ENCODE measurements at regions not wholly inside any gene's neighbourhood (a gene's known extent, or its start where the extent isn't known, plus 50 kb on each side); places are given as distances from the start of the nearest gene placed in this dataset.

DNA sequence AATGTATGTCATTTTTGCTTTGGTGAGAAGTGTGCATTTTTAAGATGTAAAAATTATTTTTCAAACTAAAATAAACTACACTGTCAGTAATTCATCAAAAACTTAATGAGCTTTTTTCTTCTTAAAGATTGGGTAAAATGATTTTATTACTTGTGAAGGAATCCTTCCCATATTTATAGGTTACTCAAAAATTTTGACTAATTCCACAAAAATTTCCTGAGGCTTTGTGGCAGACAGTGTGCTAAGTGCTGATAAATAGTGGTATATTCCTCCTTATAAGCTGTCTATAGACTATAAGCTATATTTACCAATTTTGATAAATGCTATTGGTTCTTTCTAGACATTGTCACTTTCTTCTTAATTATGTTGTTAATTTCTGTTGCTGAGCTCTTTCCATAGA, 284.5 kb upstream of the SEMA6D start:
- DNase-seq: no peak

DNA sequence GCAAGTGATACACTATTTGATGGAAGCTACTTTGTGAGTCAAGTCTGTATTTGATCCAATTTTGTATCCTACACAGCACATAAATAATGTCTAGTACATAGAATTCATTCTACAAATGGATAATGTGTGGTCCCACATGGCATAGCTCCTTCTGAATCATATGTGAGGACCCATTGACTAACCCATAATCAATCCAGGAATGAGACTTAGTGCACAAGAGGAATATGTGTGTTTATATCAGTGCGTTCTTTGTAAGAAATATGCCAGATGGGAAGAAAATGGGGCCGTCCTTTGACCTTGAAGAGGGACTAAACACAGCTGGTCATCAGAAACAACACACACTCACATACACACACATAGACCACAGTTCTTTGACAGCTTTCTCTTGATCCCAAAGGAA, 282.7 kb upstream of the SEMA6D start:
- DNase-seq: no peak

DNA sequence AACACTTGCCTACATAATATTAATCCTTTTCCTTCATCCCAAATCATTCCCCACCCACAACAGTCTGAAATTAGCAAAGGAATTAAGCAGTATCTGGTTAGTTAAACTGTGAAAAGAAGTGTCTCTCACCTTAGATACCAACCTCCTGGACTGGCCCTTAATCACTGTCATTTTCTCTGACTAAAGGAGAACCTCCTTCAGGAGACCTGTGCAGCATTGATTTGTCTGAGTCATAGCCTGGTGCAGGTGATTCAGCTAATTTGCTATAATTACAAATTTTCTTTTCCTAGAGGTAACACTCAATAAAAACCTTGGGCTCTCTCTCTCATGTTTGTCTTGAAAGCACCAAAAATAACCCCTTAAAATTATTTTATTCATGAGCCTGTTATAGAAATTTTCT, 279.8 kb upstream of the SEMA6D start:
- no peak for DNase-seq

DNA sequence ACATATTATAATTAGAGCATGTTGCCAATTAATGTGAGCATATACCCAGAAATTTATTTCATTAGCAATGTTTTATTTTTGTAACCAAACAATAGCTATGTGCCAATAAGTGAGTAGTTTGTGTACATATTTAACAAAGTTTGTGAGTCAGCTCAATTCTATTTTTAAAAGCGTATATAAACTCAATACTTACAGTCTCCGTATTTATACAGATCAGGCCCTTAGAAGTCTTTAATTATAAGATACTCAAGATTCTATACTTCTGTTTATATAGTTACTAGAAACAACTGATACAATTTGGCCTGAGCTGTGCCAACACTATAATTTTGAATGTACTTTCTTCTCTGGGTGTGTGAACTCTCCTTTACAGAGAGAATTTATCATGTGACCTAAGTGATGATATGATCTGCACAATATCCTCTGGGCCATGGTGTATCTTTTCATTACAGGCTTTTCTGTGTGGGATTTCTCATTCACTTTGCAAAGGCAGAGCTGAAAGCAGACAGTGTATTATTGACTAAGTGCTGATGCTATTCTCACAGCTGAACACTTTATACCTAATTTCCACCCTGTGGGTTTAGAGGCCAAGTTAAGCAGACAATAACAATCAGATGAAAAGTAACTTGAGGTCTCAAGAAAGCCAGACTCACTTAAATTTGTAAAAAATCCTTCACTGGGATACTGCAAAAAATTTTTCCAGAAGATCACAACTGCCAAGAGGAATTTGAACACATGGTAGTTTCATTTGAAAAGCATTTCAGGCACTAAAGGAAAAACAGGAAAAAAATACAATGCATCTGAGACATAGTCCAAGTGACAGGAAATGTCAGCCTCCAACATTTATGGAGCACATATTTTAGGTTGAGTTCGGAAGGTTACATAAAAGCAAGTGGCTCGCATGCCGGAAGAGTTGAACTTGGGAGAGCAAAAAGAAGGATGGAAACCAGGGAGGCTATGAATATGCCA, 277.9 kb upstream of the SEMA6D start:
- DNase-seq: no peak

DNA sequence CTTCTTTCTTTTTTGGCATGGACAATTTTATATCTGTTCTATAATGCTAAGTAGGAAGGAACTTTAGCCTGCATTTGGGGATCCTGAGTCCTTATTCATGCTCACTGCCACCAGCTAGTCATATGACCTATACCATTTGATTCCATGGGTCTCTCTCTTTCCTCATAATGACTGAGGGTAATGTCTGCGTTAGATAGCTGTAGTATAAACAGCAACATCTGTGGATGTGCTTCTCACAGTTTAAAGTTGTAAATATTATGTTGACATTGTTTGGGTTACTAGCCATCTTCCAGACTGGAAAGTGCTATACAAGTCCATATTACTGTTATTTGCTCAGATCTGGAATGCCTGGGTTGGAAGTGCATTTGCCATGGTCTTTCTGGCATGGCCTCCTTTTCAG, 274.9 kb upstream of the SEMA6D start:
- DNase-seq: no peak

DNA sequence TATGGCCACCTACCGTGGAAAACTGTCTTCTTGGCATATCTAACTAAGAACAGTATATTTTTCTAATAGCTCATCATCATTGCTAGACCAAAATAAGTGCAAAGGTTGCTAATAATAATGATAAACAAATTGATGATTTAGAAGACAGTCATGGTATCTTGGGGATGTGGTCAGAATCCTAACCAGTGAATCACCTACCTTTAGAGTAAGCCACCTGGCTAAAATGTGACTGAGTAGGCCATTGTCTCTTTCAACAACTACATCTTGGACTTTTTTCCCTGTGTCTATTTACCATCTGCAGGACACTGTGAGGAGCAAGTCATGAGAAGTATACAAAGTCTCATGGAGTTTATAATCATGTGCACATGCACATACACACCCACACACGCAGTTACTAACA, 273.5 kb upstream of the SEMA6D start:
- DNase-seq: no peak

DNA sequence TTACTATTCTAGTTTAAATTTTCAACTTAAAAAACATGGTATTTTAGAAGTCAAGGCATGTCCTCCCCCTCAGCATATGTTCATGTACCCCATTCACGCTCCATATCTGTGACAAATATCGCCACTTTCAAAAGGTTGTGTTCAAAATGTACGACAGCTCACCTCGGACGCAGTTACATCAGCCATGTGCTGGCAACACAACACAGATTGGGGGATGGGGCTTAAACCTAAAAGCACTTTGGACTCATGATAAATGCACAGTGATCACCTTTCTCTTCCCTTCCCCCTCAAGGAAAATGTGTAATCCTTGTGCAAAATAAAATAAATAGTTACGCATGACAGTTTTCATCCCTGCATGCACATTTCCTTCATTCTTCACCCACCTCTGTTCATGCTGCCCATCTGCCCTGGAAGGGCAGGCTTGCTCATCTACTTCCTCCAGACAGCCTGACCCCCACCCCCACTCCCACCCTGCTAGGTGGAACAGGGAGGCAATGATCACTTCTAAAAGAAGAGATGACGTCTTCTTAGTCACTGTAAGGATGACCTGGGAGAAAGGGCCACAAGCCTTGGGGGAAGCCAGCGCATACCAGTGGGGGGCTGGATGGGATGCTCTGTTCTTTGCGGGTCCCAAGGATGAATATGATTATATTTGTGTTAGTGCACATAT, 271.4 kb upstream of the SEMA6D start:
- no peak for DNase-seq

DNA sequence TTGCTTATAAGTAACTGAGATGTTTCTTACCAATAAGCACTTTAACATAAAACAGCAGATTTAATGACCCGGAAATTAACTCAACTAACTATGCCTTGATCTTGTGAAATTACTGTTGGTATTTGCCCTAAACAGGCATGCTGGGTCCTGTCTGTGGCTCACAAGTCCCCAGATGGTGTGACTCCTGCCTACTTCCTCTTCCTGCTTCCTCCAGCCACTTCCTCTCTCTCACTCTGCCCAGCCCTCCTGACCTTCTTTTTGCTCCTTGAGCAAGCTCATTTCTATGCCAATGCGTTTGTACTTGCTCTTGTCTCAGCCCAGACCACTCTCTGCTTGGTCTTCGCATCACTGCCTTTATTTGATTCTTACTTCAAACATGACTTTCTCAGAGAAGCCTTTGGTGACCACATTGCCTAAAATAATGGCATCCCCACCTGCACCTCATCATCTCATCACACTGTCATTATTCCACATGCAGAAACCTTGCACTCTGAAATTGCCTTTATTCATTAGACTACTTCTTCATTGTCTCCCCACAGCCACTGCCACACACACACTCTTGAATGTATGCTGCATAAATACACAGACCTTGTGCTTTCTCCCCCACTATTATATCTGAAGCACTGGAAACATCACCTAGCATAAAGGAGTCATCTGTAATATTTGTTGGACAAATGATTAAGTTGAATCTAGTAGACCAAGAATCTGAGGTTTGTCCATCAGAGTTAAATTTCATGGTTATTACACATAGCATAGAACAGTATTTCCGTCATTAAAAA, 256.3 kb upstream of the SEMA6D start:
- no peak for DNase-seq

DNA sequence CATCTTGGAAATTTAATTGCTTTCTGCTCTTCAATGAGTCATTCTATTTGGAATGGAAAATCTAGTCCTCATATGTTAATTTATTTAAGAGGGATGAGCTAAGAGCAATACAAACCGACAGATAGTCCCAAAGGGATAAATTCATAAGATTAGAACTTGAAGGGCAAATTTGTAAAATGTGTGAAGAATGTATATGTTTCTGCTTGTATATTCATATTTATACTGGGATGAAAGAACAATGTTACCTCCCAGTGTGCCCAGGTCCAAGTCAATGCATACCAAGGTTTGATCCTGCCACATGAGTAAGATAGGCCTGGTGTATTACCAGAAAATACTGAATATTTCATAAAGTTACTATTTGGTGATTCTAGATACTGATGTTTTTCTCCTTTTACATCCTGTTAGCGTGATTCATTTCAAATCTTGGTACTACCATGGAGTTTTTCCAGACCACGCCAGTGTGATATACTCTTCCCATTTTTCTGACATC, 255.6 kb upstream of the SEMA6D start:
- no peak for DNase-seq

DNA sequence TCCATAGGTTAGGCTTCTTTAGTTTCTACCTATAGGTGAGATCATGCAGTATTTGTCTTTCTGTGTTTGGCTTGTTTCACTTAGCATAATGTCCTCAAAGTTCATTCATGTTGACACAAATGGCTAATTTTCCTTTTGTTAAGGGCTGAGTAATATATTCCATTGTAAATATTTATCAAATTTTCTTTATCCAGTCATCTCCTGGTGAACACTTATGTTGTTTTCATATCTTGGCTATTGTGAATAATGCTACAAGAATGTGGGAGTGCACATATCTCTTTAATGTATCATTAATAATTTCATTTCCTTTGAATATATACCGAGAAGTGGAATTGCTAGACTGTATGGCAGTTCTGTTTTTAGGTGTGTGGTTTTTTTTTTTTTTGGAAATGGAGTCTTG, 250.9 kb upstream of the SEMA6D start:
- DNase-seq: no peak

DNA sequence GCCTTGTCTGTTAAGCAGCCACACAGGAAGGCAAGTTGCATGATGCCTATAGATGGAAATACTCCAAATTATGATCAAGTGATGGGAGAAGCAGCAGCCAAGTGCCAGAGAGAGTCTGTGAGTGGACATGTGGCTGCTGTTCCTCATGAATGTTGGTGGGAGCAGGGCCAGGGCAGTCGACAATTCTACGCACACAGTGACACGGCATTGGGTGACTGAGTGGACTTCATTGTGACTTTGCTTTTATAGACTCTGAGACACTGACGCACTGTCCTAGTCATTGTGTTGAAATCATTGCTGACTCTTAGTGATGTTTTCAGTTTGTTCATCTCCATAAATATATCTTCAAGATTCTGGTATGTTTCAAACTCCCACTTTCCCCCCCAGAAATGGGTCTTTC, 246.3 kb upstream of the SEMA6D start:
- no peak for DNase-seq

DNA sequence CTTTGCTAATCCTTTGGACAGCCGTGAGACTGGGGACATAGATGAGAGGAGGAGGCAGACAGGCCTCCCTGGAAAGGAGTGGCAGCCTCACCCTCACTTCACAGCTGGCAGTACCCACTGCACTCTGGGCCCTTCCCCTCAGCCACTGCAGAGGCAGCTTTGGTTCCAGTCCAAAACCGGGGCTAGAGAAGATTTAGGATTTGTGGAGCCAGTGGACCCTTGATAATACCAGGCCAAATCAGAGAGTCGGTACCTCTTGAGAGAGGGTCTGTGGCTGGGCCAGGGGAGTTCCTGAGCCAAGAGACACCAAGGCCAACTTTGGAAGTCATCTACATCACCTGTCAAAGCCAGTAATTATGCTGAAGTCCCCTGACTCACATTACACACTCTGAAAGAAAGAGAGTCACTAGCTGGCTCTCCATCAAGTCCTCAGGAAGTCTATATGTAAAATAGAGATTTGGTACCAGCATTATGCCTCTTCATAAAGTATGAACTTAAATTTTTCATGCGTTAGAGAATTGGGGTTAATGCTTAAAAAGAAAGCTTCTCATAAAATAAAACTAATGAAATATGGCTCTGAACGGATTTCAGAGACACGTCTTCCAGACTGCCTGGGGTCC, 244.1 kb upstream of the SEMA6D start:
- DNase-seq: no peak

DNA sequence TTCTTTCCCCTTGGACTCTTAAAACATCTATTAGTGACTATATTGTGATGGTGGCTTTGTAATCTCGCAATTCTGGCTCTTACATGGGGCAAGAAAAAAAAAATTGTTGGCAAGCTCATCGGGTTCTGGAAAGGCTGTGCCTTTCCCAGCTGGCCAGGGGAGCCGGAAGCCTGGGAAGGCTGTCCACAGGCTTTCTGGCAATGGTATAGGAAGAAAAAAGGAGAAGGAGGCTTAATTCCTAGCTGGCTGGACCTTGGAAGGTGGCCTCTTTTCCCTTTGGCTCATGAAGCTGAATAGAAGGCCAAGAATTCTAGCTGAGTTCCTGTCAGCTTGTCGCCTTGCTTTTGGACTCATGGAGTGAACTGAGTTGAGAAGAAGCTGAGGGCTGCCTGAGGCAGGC, 243.5 kb upstream of the SEMA6D start:
- DNase-seq: no peak

DNA sequence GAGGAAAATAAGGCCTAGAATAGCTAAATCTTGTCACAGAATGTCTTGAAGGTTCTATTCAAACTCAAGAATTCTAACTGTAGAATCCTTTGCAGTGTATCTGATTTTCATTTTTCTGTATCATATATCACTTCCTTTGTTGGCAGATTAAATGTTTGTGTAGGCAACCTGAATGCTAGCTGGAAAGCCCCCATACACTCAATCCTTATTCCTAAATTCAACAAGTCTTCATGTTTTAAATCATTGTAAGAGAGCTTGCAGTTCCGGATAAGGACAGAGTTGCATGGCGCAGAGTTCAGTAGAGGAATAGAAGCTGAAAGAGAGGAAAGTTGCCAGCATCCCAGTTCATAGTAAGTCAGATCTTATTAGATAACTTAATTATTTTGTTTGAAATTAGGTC, 242.0 kb upstream of the SEMA6D start:
- DNase-seq: no peak

DNA sequence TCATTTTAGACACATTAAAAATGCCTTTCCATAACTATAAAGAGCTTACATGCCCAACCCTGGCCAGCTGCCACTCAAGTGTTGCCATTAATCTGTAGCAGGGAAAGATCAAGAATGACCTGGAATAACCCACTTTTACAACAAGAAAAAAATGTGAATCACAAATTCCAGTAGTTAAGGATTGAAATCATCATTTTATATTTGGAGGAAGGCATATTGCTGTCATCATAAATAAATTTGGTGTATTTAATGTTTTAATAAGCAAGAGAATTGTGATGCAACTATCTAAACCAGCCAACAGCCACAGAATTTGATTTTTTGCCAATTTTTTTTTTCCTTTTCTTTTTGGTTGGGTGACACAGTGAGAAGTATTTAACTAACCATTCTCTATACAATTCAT, 240.0 kb upstream of the SEMA6D start:
- DNase-seq: no peak

DNA sequence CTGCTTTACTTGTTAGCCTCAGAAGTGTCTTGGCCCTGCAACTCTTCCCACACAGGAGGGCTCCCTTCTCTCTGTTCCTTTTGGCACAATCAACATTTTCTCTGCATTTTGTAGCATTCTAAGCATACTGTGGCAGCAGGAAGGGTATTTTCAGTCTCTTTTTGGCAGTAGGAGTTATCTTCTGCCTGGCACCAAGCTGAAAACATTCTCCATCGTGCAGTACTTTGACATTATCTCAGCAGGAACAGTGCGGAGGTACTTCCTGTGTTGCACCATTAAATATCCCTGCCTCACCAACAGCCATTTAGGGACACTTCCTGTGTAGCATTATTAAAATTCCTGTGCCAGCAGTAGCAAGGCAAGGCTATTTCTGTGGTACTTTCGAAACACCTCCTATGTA, 233.2 kb upstream of the SEMA6D start:
- DNase-seq: no peak

DNA sequence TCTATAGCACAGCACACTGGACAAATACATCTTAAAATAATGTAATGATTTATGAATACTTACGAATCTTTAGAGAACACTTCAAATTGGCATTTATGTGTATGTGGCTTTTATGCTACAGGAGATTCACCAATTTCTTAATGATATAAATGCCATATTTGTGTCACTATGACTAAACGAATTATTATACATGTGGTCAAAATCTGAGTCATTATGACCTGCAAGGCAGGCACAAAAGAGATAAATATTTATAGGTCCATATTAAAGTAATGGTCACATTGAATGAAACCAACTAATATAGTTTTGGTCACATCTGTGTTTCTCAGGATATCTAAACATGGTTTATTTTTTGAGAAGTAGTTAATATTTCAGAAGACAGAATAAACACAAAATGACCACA, 232.3 kb upstream of the SEMA6D start:
- DNase-seq: no peak

DNA sequence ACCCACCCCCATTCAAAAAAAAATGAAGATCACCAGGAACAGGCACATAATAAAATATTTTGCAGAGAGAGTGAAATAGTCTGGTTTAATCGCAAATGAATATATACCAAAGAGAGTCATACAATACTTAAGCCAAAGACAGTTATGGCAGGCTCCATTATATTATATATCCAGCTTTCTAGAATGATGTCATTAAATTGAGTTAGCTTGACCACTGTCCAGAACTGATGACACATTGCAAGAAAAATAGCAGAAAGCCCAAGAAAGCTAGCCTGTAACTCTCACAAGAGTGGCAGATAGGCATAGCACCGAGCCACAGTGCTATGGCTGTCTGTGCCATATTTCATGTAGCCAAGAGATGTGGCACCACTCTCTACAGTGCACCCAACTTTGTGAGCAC, 231.9 kb upstream of the SEMA6D start:
- no peak for DNase-seq

DNA sequence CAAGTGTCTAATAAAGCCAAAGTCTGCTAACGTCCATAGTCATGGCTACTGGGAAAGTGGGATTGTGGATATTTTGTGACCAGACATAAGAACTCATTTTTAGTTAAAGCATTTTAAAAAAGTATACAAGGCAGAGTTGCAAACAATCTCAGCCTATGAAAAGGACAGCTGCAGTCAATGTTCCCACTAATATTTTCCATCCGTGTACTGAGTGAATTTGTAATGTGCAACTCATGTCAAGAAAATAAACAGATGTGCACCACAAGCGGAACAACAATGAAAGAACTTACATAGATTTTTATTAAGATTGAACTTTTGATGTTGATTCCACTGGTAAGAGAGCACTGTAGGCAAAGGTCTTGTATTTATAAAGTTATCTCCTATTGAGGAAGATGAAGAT, 231.3 kb upstream of the SEMA6D start:
- DNase-seq: no peak

DNA sequence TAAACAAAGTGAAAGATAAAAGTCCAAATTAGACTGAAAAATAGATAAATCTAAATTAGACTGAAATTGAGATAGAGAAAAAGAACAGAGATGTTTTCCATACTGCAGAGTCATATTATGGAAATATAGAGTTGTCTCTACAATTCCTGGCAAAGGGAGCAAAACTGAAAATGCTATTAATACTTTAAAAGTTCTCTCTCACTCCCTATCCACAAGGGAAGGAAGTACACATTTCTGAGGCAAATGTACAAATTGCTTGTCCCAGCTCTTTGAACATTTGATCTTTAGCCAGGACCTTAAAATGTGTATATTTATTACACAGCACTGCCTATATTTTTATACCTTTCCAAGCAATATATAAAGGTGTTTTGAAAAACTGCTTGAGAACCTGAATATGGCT, 225.1 kb upstream of the SEMA6D start:
- no peak for DNase-seq

DNA sequence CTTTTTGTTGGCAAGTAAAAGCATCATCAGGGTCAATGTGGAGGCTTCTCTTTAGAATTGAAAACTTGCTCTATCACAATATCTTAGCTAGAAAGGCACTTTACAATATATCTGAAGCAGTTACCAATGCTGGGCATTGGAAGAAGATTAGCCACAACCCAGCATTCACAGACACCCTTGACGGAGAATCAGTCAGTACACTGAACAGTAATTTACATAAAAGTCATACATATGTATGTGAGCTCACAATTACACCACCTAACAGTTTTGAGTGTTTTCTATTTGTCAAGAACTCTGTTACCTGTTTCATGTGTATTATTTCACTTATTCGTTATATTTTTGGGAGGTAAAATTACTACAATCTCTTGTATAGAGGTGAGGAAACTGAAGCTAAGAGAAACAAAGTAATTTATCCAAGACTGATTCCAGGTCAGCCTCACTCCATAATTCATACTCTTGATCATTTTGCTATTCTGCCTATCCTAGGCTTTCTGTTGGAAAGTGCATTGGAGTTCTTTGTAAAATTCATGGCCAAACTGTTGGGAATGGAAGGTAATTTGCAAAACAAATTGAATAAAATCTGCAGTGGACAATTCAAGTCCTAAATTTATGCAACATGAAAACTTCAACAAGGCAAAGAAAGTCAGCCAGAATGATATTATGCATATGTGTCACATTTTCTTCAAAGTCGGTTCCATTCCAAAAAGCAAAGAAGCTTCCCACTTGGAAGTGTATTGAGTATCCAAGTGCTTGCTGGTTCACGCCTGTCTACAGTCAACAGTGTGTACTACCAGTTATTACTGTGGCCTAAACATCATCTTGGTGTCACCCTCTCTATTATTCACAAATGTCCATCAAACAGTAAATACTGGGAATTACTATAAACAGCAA, 223.7 kb upstream of the SEMA6D start:
- DNase-seq: no peak

Measured in activated CD4-positive, alpha-beta T cell treated with anti-CD3 and anti-CD28 coated beads, Interleukin-2, amount 50 U/mL, for 48 hours (primary cell).